Nephron (organoid): ENCODE measurements at regions not wholly inside any gene's neighbourhood (a gene's known extent, or its start where the extent isn't known, plus 50 kb on each side); places are given as distances from the start of the nearest gene placed in this dataset.
A peak's percentile ranks its signal among the peaks of the same experiment; 100 is the strongest.

Source experiments
- H3K27ac Mint-ChIP-seq, 3 experiments: 2 replicates each; pipeline ENCODE4 v1.8.0; 2020; ENCODE audit warnings: mixed read lengths in 3 of 3, mild to moderate bottlenecking in 2 of 3, moderate library complexity in 1 of 3
- H3K27me3 Mint-ChIP-seq: 2 replicates; pipeline ENCODE4 v1.8.0; 2021; ENCODE audit warnings: low read depth, mild to moderate bottlenecking, moderate library complexity, mixed read lengths
- H3K36me3 Mint-ChIP-seq: 2 replicates; pipeline ENCODE4 v1.8.0; 2020; ENCODE audit warnings: low read depth, mixed read lengths
- H3K4me1 Mint-ChIP-seq: 2 replicates; pipeline ENCODE4 v1.8.0; 2020; ENCODE audit warnings: mixed read lengths
- H3K4me3 Mint-ChIP-seq, 3 experiments: 2 replicates each; pipeline ENCODE4 v1.8.0; 2020; ENCODE audit warnings: mild to moderate bottlenecking in 3 of 3, mixed read lengths in 3 of 3, moderate library complexity in 2 of 3
- H3K9me3 Mint-ChIP-seq: 2 replicates; pipeline ENCODE4 v1.8.0; 2020; ENCODE audit warnings: mixed read lengths
- TF ChIP-seq, protein P1 (sequence below), 3 experiments: fragments of 200-600 bp; sonication (generic); IDR thresholded peaks; one replicate each; pipeline ENCODE4 v1.5.0; 2021; ENCODE audit warnings: antibody characterized with exemption in 3 of 3; ENCODE audit not compliant: unreplicated experiment in 3 of 3

DNA sequence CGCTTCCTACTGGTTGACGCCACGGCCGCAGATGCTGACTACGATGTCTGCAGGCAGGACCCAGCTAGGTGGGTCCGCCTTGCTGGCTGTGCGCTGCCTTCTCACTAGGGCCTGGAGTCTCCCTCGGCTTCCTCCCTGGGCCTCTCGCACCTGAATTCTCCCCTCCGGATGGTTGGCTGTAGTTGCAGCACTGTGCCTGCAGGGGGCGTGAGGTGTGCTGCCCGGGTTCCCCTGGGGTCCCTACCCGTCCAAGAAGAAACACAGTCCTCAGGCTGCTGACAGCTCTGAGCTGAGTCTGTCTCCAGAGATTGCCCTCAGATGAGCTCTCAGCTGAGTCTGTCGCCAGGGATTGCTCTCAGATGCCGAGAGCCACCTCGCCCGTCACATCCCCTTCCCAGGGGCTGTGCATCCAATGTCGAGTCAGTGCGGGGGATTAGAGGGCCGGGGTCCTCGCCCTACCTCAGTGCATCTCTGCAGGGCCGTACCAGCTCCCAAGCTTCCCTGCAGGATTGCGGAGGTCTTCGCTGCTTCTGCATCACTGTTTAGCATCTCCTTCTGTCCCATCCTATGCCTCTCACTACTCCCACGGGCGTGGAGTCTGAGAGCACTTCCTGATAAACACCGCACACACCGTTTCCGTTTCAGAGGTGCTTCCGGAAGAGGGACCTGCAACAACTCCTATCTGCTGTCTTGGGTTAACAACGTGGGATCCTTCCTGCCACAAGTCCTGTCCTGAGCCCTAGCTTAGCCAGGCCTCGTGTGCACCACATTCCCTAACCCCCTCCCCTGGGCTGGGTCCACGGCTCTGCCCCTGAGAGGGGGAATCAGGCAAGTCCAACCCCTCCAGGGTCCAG is 196.9 kb downstream of the CSNK2A3 start:
- Mint-ChIP-seq H3K36me3 (no peaks in the 10 kb centered on the region), H3K27me3 (peaks cover 12% of the 10 kb centered on the region), H3K27ac (no peak overlapping the region), H3K4me1 (no peaks in the 10 kb centered on the region), H3K4me3 (no peak overlapping the region), H3K9me3 (no peaks in the 10 kb centered on the region)
- TF ChIP-seq, protein P1, sequence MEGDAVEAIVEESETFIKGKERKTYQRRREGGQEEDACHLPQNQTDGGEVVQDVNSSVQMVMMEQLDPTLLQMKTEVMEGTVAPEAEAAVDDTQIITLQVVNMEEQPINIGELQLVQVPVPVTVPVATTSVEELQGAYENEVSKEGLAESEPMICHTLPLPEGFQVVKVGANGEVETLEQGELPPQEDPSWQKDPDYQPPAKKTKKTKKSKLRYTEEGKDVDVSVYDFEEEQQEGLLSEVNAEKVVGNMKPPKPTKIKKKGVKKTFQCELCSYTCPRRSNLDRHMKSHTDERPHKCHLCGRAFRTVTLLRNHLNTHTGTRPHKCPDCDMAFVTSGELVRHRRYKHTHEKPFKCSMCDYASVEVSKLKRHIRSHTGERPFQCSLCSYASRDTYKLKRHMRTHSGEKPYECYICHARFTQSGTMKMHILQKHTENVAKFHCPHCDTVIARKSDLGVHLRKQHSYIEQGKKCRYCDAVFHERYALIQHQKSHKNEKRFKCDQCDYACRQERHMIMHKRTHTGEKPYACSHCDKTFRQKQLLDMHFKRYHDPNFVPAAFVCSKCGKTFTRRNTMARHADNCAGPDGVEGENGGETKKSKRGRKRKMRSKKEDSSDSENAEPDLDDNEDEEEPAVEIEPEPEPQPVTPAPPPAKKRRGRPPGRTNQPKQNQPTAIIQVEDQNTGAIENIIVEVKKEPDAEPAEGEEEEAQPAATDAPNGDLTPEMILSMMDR (IDR thresholded peaks at IDR 0.05; ENCODE audit: unreplicated experiment in 3 of 3): peak; percentile 24 to 37 (median 34)

DNA sequence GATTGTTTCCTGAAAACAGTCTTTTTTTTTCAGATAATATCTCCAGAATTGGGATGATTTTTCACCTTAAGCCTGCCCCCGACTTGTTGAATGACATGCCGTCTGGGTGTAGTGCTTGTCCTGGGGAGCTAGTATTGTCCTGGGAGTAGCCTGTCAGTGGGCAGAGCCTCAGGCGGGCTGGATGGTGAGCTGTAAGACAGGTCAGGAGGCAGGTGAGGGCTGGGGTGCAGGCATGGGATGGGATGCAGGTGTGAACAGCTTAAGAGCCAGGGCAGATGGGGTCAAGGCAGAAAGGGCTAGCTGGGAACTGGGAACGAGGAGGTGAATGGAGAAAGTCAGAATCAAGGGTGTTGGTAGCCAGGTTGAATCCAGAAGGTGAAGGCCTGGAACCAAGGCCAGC is 200.2 kb downstream of the CSNK2A3 start:
- Mint-ChIP-seq H3K9me3 (peaks cover 2% of the 10 kb centered on the region), H3K4me1 (peaks cover 8% of the 10 kb centered on the region), H3K27ac (no peak overlapping the region), H3K36me3 (no peaks in the 10 kb centered on the region), H3K27me3 (peaks cover 10% of the 10 kb centered on the region), H3K4me3 (no peak overlapping the region)
- TF ChIP-seq, protein P1 (IDR thresholded peaks at IDR 0.05; ENCODE audit: unreplicated experiment in 3 of 3): no peak

DNA sequence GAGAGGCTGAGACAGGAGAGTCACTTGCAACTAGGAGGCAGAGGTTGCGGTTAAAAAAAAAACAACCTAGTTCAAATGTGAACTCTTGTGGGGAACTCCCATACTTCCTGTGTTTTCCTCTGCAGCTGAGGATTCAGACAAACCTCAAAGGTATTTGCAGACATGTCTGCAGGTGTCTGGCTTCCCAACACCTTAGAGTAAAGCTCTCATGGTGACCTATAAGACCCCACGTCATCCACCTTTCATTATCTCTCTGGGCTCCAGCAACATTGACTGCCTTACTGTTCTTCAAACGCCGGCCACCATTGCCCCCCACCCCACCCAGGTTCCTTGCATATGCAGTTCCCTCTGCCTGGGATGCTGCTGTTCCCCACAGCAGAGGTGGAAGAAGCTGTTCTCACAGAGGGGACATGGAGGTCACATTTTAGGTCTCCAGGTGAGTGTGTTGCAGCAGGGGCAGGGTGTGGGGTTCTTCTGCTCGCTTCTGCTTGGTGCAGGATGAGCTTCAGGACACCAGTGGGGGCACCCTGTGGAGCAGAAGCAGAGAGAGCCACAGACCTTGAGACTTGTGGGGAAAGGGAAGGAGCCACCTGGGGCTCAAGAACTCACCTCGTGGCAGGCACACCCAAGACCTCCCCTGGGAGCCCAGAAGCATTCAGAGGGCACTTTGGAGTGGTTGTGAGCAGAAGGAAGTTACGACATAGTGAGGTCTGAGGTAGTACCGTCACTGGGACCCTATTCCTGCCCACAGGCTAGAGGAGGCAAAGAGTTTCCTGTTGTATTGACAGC is 203.2 kb downstream of the CSNK2A3 start:
- Mint-ChIP-seq H3K27ac (no peak overlapping the region), H3K27me3 (peaks cover 5% of the 10 kb centered on the region), H3K4me1 (peaks cover 12% of the 10 kb centered on the region), H3K36me3 (no peaks in the 10 kb centered on the region), H3K4me3 (no peak overlapping the region), H3K9me3 (peaks cover 6% of the 10 kb centered on the region)
- TF ChIP-seq, protein P1 (IDR thresholded peaks at IDR 0.05; ENCODE audit: unreplicated experiment in 3 of 3): no peak

DNA sequence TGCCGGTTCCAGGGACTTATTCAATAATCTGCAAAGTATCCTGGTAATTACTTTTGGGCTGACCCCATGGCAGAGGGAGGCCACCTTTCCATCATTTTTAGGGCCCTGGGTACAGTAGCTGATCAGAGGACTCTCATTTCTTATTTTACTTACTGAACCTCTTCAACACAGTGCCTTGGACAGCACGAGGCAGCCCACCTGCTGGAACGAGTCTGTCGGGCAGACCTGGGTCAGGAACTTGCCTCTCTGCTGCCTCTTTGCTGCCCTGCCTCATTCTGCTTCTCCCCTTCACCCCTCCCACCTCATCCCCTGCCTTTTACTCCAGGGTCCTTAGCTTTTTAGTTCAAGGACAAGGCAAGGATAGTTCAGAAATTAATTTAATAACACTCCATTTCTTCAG is 204.5 kb downstream of the CSNK2A3 start:
- Mint-ChIP-seq H3K4me3 (no peak overlapping the region), H3K27ac (peak overlapping the region in 1 of 3 experiments; percentile 75), H3K4me1 (peaks cover 18% of the 10 kb centered on the region), H3K9me3 (peaks cover 6% of the 10 kb centered on the region), H3K27me3 (peaks cover 5% of the 10 kb centered on the region), H3K36me3 (no peaks in the 10 kb centered on the region)
- TF ChIP-seq, protein P1 (IDR thresholded peaks at IDR 0.05; ENCODE audit: unreplicated experiment in 3 of 3): no peak

DNA sequence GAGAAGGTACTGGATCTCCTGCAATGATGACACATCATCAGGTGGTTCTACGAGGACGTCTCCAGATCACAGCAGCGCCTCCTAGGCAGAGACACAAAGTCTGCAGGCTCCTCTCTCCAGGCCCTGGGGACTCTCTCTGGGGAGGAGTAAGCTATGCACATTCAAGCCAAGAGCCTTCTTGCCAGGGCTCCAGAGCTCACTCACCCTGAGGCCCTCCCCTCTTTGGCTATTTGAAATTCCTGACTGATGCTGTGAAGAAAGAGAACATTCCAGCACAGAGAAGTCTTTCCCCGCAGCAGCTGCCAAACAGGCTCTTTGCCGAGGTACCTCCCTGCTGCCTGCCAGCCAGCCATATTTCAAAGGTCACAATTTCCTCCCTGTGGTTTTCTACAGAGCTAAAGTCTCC is 204.9 kb downstream of the CSNK2A3 start:
- Mint-ChIP-seq H3K9me3 (peaks cover 6% of the 10 kb centered on the region), H3K4me3 (no peak overlapping the region), H3K4me1 (peaks cover 18% of the 10 kb centered on the region), H3K27ac (peak overlapping the region; percentile 41 to 80 (median 75)), H3K27me3 (peaks cover 7% of the 10 kb centered on the region), H3K36me3 (no peaks in the 10 kb centered on the region)
- TF ChIP-seq, protein P1 (IDR thresholded peaks at IDR 0.05; ENCODE audit: unreplicated experiment in 3 of 3): peak in 1 of 3 experiments; percentile 14
